DMS114 treated with DMSO at 0.1 percent for 48 hours (cell line): ENCODE measurements at regions not wholly inside any gene's neighbourhood (a gene's known extent, or its start where the extent isn't known, plus 50 kb on each side); places are given as distances from the start of the nearest gene placed in this dataset.
"Not testable (repeated sequence)": the region's sequence is repeated elsewhere in the genome, so short reads cannot be mapped to it uniquely, and the experiment has no call there.

Experiments used
- DNase-seq: peaks from one replicate; lab custom pipeline; 2025; ENCODE audit not compliant: unreplicated experiment; lab: John Stamatoyannopoulos, UW

GRCh38 chr15:35693886-35694285, 147.9 kb upstream of the DPH6 start:
- DNase-seq, result no peak

- no peak for DNase-seq
These were observed 149.0 kb upstream of the DPH6 start for GRCh38 chr15:35695003-35695402.

GRCh38 chr15:35696767-35697231, 150.8 kb upstream of the DPH6 start:
- DNase-seq, result no peak

- DNase-seq, result peak; percentile 7
These were observed 151.8 kb upstream of the DPH6 start for GRCh38 chr15:35697549-35698299.

- DNase-seq, result no peak
These were observed 152.4 kb upstream of the DPH6 start for GRCh38 chr15:35698331-35698730.

- DNase-seq, result no peak
These were observed 153.1 kb upstream of the DPH6 start for GRCh38 chr15:35698966-35699575.

- DNase-seq, result not testable (repeated sequence)
These were observed 154.2 kb upstream of the DPH6 start for GRCh38 chr15:35700091-35700593.

- DNase-seq, result no peak
These were observed 155.6 kb upstream of the DPH6 start for GRCh38 chr15:35701402-35702046.

- no peak for DNase-seq
These were observed 157.1 kb upstream of the DPH6 start for GRCh38 chr15:35702946-35703495.

GRCh38 chr15:35705030-35705883, 159.3 kb upstream of the DPH6 start:
- DNase-seq, result no peak

- DNase-seq, result no peak
These were observed 160.1 kb upstream of the DPH6 start for GRCh38 chr15:35705884-35706585.

GRCh38 chr15:35712956-35713355, 167.0 kb upstream of the DPH6 start:
- no peak for DNase-seq

- no peak for DNase-seq
These were observed 167.8 kb upstream of the DPH6 start for GRCh38 chr15:35713733-35714132.

GRCh38 chr15:35717721-35718120, 171.8 kb upstream of the DPH6 start:
- DNase-seq, result no peak

- DNase-seq, result no peak
These were observed 174.1 kb upstream of the DPH6 start for GRCh38 chr15:35720019-35720418.

- no peak for DNase-seq
These were observed 175.0 kb upstream of the DPH6 start for GRCh38 chr15:35720984-35721383.

GRCh38 chr15:35721751-35722150, 175.8 kb upstream of the DPH6 start:
- no peak for DNase-seq

- no peak for DNase-seq
These were observed 176.5 kb upstream of the DPH6 start for GRCh38 chr15:35722501-35722900.

- no peak for DNase-seq
These were observed 177.3 kb upstream of the DPH6 start for GRCh38 chr15:35723120-35723847.
